Endothelial cell of umbilical vein (primary cell): ENCODE measurements at regions not wholly inside any gene's neighbourhood (a gene's known extent, or its start where the extent isn't known, plus 50 kb on each side); places are given as distances from the start of the nearest gene placed in this dataset.

Source experiments
- EZH2 ChIP-seq: IDR thresholded peaks from 2 replicates; pipeline ENCODE4 v1.6.1; 2012; ENCODE audit warnings: borderline replicate concordance, low read depth, mild to moderate bottlenecking, moderate library complexity, low read length, inconsistent platforms; ENCODE audit not compliant: severe bottlenecking
- MYC ChIP-seq: IDR thresholded peaks from one replicate; pipeline ENCODE4 v1.6.1; 2011; ENCODE audit warnings: mild to moderate bottlenecking, low read depth, low read length
- POLR2A ChIP-seq: IDR thresholded peaks from 2 replicates; pipeline ENCODE4 v1.6.1; 2012; ENCODE audit warnings: low read depth, mild to moderate bottlenecking, control low read depth, low read length
- POLR2AphosphoS5 ChIP-seq: IDR thresholded peaks from 2 replicates; pipeline ENCODE4 v1.6.1; 2012; ENCODE audit warnings: low read depth, mild to moderate bottlenecking, control low read depth, low read length, moderate library complexity; ENCODE audit not compliant: insufficient read depth
- TF ChIP-seq, protein P1 (sequence below), 2 donors: IDR thresholded peaks; 1 replicate in 1 of 2; 2 replicates in 1 of 2; pipeline ENCODE4 v1.5.1; 2011; ENCODE audit warnings: low read length in 2 of 2, mild to moderate bottlenecking in 2 of 2, moderate library complexity in 2 of 2, control low read depth in 1 of 2, inconsistent platforms in 1 of 2, low read depth in 1 of 2; ENCODE audit not compliant: insufficient read depth in 1 of 2; ENCODE audit errors: extremely low read depth in 1 of 2

DNA sequence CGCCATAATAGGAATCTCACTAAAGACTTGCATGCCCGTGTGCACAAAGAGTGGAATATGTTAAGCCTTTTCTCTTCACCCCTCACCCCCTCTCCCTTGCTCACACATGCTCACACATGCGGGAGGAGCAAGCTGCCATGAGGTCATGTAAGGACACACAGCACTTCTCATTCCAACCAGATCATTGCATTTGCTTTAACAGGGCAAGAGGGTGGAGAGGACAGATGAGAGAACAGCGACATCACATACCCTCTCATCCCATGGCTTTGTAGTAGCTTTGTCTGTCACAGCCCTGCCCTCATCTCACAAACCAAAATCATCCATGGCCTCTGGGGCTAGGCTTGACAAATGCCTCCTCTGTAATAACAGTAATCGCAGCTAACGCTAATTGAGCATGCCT, 145.6 kb upstream of the FRY start:
- TF ChIP-seq, protein P1, sequence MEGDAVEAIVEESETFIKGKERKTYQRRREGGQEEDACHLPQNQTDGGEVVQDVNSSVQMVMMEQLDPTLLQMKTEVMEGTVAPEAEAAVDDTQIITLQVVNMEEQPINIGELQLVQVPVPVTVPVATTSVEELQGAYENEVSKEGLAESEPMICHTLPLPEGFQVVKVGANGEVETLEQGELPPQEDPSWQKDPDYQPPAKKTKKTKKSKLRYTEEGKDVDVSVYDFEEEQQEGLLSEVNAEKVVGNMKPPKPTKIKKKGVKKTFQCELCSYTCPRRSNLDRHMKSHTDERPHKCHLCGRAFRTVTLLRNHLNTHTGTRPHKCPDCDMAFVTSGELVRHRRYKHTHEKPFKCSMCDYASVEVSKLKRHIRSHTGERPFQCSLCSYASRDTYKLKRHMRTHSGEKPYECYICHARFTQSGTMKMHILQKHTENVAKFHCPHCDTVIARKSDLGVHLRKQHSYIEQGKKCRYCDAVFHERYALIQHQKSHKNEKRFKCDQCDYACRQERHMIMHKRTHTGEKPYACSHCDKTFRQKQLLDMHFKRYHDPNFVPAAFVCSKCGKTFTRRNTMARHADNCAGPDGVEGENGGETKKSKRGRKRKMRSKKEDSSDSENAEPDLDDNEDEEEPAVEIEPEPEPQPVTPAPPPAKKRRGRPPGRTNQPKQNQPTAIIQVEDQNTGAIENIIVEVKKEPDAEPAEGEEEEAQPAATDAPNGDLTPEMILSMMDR (IDR thresholded peaks at IDR 0.05; ENCODE audit: extremely low read depth in 1 of 2, insufficient read depth in 1 of 2, low read depth in 1 of 2, low read length in 2 of 2): no peak
- TF ChIP-seq EZH2 (no peak), POLR2A (no peak), POLR2AphosphoS5 (no peak), MYC (no peak)
